ENCODE measurements at regions not wholly inside any gene's neighbourhood (a gene's known extent, or its start where the extent isn't known, plus 50 kb on each side); places are given as distances from the start of the nearest gene placed in this dataset.
"Not testable (repeated sequence)": the region's sequence is repeated elsewhere in the genome, so short reads cannot be mapped to it uniquely, and the experiment has no call there.

- no peak for DNase-seq
These were observed 153.4 kb upstream of the SALL4 start for GRCh38 chr20:51955756-51956155.

- DNase-seq: no peak
These were observed 151.5 kb upstream of the SALL4 start for GRCh38 chr20:51953731-51954340.

GRCh38 chr20:51950926-51951325 is 148.6 kb upstream of the SALL4 start:
- DNase-seq: no peak

GRCh38 chr20:51946586-51946985 is 144.3 kb upstream of the SALL4 start:
- no peak for DNase-seq

- DNase-seq: no peak
These were observed 143.6 kb upstream of the SALL4 start for GRCh38 chr20:51945881-51946280.

- no peak for DNase-seq
These were observed 142.9 kb upstream of the SALL4 start for GRCh38 chr20:51945177-51945576.

GRCh38 chr20:51943761-51944160 is 141.4 kb upstream of the SALL4 start:
- no peak for DNase-seq

GRCh38 chr20:51943326-51943725 is 141.0 kb upstream of the SALL4 start:
- DNase-seq: not testable (repeated sequence)

GRCh38 chr20:51941503-51941902 is 139.2 kb upstream of the SALL4 start:
- DNase-seq: no peak

- DNase-seq: no peak
These were observed 136.9 kb upstream of the SALL4 start for GRCh38 chr20:51939259-51939585.

GRCh38 chr20:51938559-51939258 is 136.4 kb upstream of the SALL4 start:
- no peak for DNase-seq

- no peak for DNase-seq
These were observed 135.5 kb upstream of the SALL4 start for GRCh38 chr20:51937779-51938178.

- no peak for DNase-seq
These were observed 134.1 kb upstream of the SALL4 start for GRCh38 chr20:51936377-51936776.

- DNase-seq: no peak
These were observed 132.7 kb upstream of the SALL4 start for GRCh38 chr20:51935003-51935358.

- DNase-seq: peak in 1 of 2 experiments; percentile 31
These were observed 132.1 kb upstream of the SALL4 start for GRCh38 chr20:51934301-51935002.

GRCh38 chr20:51931371-51931781 is 129.1 kb upstream of the SALL4 start:
- DNase-seq: no peak

- DNase-seq: no peak
These were observed 128.5 kb upstream of the SALL4 start for GRCh38 chr20:51930775-51931174.

GRCh38 chr20:51928931-51929330 is 126.6 kb upstream of the SALL4 start:
- no peak for DNase-seq

- DNase-seq: not testable (repeated sequence)
These were observed 125.6 kb upstream of the SALL4 start for GRCh38 chr20:51927970-51928369.

GRCh38 chr20:51926670-51927305 is 124.5 kb upstream of the SALL4 start:
- DNase-seq: no peak

GRCh38 chr20:51924509-51924908 is 122.2 kb upstream of the SALL4 start:
- no peak for DNase-seq

GRCh38 chr20:51923633-51924032 is 121.3 kb upstream of the SALL4 start:
- no peak for DNase-seq

GRCh38 chr20:51922812-51923211 is 120.5 kb upstream of the SALL4 start:
- DNase-seq: not testable (repeated sequence)

- DNase-seq: no peak
These were observed 116.2 kb upstream of the SALL4 start for GRCh38 chr20:51918561-51918960.

Measured in NCI-H2081 (cell line).